ENCODE measurements at regions not wholly inside any gene's neighbourhood (a gene's known extent, or its start where the extent isn't known, plus 50 kb on each side); places are given as distances from the start of the nearest gene placed in this dataset.

DNA sequence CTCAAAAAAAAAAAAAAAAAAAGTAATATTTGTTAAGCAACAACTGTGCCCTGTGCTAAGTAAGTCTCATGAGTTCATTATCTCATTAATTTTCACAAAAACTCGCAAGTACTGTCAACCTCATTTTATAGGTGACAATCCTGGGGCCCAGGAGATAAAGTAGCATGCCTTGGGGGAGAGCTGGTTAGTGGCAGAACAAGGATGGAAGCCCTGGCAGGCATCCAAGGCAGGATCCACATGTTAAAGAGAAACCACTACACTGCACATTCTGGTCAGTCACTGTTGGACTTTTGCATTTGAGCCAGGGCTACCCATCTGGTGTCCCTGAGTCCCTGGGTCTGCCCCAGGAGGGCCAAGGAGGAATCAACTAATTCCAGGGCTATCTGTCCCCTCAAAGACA, 54.6 kb downstream of the ZFP36L2 start:
- peak; percentile 31 for DNase-seq

DNA sequence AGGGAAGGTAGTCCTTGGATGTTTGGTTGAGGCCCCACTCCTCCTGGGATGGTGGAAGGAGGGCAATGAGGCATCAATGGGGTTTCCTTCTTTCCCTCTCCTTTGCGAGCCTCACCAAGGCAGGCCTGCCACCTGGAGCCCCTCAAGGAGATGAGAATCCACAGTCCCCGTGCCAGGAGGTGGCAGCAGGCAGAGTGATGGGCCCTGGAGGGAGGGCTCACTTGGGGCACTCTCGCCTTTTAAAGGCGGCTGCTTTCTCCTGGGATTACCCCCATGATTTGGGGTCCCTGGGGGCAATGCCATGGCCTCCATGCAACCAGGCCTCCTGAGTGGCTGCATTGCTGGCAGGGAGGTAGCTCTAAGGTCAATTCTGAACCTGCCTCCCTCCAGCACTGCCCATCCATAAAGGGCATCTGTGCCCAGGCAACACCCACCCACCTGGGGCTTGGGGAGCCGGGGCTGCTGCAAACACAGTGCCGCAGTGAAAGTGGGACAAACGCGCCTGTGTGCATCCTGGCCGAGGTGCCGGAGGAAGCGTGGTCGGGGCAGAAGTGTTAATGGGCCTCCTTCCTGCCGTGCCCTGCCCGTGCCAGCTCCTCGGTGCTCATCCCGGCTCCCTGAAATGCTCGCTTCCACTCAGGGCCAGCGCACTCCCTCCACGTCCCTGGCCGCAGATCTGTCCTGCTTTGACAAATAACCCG, 55.9 kb downstream of the ZFP36L2 start:
- DNase-seq: no peak

DNA sequence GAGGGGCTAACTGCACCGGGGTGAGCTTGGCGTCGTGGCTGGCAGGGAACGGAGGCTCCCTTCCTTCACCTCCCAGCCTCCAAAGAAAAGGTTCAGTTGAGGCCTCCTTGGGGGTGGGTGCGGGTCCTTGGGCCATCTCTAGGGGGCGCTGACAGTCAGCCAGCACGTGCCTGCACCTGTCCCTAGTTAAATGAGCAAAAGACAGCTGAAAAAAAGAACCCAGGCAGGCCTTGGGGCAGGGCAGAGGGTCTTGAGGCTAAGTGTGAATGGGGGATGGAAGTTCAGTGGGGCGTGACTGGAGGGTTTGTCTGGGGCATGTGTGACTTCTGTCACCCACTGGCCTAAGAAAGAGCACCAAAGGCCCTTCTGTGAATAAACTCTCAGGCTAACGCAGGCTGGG, 56.4 kb downstream of the ZFP36L2 start:
- no peak for DNase-seq

DNA sequence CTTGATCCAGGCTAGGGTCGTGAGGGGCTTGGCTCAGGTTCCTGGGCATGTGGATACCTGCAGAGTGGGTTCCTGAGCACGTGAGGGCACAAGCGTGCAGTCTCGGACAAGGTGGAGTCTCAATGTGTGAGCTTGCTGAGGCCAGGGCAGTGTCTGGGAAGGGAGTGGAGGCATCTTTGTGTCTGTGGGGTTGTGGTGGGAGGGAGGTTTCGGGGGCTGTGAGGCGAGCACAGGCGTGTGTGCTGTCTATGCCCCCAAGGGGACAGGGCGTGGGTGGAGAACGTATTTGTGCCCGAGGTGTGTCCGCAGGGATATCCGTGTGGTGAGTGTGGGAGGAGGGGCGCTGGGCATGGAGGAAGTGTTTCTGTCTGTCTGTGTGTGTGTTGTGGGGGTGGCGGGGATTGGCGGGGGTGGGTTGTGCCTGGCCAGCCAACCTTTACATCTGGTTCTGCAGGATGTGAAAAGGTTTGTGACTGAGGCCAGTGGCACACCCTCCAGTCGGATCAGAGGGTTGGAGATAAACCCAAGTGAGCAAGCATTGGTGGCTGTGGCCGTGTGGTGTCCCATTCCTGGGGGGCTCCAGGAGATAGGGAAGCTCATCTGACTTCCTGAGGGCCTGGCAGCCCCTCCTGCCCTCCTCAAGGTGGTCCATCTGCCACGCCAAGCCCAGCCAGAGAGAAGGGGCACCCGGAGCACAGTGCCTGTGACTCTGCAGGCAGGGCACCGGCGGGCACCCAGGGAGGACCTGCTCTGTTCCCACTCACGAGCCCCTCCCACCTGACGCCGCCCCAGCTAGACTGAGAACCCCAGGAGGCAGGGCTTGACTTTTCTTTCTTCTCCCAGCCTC, 57.1 kb downstream of the ZFP36L2 start:
- DNase-seq: peak; percentile 61

DNA sequence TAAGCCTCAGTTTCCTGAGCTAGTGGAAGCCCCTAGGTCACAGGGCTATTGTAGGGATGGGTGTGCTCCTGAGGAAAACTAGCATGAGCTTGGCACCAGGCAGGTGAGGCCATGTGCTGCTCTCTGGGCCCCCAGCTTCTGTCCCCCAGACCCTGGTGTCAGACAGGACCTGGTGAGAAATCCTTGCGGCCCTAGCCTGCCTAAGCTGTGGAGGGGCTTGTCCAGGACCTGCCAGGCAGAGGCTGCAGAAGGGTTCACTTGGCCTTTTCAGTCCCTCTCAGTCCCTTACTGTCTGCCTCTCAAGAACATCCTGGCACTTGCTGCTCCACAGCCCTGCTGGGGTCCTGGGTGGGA, 58.4 kb downstream of the ZFP36L2 start:
- peak; percentile 47 for DNase-seq

DNA sequence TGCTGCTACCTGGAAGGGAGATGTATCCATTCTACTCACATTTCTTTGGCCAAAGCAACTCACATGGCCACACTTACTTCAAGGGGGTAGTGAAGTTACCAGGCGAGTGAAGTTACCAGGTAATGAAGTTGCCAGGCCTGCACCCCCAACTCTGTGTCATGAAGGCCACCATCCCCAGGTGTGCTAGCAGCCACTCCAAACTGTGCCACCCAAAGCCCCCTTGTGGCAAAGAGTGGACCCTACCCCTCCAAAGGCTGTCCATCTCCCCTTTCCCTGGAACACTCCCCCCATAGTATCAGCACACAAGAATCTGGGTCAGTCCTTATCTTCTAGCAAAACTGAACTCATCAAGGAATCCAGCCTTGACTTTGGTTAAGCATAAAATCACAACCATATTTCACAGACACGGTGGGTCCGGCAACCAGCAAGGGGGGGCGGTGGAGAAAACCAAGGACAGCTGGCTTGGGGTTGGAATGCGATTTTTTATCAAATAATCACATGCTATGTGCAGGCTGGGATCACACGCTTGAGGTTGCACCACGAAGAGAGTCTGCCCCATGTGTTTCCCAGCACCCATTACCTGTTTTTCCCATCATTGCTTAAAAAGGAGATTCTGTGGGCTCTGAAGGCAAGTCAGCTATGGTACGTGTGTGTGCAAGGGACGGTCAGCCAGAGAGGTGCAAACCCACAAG, 60.9 kb downstream of the ZFP36L2 start:
- DNase-seq: no peak

DNA sequence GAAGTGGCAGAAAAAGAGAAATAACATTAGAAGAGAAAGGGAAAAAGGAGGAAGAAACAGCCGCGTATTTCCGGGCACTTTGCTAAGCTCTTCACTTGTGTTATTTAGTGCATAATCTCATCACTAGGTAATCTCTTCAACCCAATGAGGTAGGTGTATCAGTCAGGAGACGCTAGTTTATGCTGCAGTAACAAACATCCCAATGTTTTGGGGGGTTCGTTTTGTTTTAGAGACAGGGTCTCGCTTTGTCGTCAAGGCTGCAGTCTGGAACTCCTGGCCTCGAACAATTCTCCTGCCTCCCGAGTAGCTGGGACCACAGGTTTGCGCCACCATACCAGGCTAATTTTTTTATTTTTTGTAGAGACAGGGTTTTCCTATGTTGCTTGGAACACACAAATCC, 61.7 kb downstream of the ZFP36L2 start:
- DNase-seq: no peak

DNA sequence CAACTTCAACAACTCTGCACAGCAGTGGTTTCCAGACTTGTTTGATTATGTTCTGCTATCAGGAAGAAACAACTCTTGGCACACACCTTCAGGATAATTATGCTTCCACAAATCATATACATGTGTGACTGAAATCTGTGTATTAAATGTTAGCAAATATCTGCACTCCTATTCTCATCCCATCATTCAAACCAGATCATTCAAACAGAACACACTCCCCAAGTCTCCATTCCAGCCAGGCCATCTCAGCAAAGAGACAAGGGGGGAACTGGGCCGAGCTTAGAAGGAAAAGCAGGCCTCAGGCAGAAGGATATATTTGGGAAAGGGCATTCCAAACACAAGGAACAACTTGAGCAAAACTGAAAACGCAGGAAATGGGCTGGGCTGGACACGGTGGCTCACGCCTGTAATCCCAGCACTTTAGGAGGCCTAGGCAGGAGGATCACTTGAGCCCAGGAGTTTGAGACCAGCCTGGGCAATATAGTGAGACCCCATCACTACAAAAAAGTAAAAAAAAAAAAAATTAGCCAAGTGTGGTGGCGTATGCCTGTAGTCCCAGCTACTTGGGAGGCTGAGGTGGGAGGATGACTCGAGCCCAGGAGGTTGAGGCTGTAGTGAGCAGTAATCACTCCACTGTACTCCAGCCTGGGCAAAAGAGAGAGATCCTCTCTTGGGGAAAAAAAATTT, 62.7 kb downstream of the ZFP36L2 start:
- DNase-seq: no peak

DNA sequence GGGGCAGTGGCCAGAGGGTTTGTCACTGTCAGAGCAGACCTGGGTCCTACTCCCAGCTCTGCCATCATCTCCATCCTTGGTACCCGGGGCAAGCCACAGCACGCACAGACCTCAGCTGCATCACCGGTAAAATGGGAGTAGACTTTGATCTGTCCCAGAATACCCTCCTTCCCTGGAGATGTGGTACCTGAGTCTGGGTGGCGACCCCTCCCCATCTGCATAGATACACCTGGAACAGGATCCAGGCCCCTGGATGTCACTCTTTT, 64.0 kb downstream of the ZFP36L2 start:
- no peak for DNase-seq

DNA sequence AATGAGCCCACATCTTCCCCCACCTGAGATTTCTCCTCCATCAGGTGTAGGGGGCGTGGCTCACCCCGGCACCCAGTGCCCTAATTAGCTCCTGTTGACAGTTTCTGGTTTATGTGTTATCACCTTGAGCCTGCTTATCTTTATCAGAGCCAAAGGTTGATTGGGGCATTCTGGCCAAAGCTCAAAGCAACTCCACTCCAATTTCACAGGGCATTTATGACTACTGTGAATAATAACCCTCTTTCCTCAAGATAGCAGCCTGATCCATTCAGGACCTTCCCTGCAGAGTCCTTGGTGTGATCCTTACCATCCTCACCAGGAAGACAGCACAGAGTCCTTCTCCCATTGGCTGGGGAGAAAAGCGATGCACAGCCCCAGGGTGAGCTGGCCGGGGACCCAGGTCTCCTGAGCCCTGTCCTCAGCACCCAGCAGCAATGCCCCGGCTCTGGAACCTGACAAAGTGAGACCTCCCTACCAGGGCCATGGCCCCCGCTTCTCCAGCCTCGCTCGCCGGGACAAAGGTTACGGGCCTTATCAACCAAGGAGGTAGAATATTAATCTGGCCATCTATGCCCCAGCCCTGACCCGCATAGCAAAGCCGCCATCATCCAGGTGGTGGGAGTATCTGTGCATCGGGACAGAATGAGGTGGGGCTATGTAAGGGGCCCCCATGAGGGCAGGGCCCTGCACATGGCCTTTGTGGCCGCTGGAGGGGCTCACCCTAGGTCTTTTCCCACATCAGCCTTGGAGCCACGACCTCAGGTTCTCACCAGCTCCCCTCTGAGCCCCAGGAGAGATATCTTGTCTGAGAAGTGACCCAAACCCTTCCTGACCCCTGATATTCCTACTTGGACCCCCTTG, 64.5 kb downstream of the ZFP36L2 start:
- no peak for DNase-seq

DNA sequence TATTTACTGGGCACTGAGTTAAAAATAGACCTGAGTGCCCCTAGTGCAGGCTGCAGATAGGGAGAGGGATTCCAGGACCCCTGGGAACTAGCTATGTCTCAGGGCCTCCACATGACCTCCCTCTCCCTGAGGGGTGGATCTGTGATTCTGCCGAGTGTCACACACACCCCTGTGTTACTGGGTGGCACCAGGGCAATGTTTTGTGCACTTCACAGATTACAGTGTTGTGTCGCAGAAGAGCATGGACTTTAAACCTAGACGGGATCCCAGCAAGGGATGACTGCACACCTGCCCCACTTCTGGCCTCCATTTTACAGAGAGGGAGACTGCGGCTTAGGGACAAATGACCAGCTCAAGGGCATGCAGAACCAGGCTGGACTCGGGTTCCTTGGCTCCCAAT, 65.6 kb downstream of the ZFP36L2 start:
- no peak for DNase-seq

DNA sequence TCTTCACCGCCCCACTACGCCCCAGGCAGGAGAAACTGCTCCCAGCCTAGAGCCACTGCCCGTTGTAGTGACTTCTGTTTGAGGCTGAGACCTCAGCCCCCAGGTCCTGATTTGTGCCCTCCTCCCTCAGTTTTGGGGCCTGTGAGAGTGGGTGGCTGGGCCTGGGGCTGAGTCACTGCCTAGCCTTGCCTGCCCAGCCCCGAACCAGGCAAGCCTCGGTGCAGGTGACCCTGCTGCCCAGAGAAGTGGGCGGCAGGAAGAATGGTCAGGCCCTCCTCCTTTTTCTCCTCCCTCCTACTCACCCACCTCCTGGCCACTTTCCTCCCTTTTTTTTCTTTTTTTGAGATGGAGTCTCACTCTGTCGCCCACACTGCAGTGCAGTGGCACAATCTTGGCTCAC, 66.6 kb downstream of the ZFP36L2 start:
- DNase-seq: no peak

DNA sequence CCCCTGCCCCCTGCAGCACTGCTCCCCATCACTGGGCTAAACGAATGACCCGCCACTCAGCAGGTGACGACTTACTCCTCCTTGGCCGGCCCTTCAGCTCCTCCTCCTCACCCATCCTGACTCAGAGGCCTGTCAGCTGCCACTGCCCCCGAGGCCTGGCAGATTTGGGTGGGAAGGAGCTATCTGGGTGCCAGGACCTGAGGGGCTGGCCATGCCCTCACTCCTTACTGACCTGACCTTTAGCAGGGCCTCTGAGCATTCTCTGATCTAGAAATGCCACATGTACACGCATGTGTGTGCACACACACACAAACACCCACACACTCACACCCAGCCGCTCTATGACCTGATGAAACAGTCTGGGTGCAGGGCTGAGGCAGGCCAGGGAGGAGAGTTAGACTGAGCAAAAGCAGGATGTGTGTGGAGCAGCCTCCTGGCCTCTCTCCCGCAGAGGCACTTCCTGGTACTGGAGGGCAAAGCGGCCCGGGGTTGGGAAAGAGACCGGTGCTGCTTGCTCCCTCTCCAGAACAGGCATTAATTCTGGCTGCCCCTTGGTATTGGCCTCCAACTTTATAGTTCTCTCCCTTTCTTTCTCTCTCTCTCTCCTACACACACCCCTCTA, 68.0 kb downstream of the ZFP36L2 start:
- DNase-seq: no peak

DNA sequence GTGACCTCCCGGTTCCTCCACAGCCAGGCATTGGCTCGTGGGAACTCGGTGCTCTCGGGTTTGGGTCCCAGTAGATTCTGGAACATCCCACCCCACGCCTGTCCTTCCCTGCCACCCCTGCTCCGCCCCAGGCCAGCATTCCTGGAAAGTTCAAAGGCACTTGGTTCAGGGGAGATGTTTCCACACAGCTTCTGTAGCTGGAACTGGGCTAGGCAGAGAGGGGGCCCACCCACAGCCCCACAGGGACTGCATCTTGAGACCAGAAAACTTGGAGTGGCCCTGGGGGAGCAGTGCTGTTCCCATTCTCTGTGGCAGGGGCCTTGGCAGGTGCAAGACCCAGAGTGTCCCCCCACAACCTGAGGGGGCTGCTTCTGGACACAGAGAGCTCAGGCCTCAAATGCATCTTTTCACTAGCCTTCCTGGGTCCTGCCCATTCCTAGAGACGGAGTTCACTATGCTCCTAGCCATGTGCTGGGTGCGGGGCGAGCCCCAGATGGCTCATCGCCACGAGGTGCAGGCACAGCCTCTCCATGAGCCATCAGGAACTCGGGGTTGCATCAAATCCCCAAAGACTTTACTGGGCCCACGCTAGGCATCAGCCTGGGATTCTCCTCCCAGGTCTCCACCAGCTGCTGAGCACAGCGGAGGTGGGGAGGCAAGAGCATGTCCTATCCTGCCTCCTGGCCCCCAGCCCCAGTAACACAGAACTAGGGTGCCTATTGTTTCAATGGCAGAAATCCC, 68.7 kb downstream of the ZFP36L2 start:
- DNase-seq: no peak

DNA sequence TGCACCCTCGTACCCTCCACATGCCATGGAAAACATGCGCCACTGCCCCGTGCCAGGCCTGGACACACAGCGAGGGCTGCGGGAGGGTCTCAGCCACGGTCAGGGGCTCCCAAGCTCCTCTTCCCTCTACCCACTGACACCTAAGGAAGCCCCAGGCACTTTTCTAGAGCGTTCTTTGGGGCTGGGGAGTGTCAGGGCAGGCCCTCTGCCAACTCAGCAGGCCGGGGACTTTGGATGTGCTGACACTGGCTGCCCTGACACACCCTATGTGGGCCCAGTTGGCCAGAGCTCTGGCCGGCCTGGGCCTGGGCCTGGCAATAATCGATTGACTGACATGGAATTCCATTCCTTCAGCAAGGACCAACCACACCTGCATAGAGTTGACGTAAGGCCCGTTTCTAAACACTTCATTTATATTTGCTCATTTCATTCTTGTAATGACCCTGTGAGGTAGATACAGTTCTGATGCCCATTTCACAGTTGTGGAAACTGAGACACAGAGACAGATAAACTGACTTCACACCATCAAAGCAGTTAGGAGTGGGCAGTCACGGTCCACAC, 70.5 kb downstream of the ZFP36L2 start:
- DNase-seq: no peak

DNA sequence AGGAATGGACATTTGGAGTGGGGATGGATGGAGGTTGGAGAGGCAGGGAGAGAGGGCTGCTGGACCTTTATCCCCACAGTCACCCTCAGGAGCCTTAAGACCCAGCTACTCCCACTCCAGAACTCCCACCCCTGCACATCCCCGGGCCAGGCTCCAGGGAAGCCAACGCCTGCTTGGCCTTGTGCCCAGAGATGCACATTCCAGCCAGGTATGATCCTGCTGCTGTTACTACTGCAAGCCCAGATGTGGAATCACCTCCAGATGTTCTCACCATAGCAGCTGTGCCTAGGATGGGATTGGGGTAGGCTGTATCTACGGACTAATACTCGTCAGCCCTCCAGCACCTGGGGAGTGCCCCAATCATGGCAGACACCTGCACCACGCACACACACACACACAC, 71.7 kb downstream of the ZFP36L2 start:
- no peak for DNase-seq

DNA sequence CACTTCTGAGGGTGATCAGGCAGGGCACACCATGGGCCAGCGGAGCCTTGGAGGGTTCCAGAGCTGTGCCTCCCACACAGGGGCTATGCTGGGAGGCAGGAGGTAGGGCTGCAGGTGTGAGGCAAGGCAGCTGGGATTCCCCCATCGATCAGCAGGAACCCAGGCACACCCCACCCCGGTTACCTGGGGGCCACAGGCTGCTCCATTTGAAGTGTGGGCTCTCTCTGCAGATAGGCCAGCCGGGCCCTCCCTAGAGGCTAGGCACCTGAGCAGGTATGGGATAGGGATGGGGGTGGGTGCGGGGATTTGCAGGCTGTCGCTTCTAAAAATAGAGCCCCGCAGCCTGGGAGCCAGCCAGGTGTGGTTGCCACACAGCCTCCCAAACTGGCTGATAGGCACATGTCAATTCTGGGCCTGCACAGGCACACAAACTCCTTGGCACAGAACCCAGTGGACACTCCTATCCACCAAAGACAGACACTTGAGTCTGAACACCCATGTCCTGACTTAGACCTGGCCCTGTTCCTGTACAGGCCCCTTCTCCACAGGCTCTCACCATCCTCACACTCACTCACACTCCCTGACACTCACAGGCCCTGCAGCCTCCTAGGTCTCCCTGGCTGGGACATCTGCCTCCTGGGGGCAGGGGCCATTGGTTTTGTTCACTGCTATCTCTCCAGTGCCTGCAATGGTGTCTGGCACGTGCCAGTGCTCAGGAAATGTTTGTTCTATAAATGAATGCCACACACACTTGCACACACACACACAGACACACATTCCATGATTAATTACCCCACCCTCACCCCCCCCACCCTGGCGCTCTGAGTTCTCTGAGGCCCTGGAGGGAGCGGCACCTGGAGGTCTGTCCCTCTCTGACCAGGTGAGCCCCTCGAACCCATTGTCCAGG, 73.4 kb downstream of the ZFP36L2 start:
- DNase-seq: no peak

DNA sequence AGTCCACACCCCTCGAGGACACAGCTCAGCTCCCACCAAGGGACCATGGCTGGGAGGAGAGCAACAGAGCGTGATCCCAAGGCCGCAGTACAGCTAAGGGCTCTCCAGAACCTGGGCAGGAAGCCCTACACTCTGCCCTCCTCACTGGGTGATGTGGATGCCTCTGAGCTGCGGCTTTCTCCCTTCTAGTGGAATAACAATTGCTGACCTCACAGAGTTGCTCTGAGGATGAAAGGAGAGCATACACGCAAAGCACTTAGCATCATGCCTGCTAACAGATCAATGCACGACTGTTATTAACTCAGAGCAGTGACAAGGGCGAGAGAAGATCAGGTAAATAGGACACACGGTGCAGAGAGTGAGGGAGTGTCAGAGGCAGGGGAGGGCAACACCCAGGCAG, 74.2 kb downstream of the ZFP36L2 start:
- no peak for DNase-seq

DNA sequence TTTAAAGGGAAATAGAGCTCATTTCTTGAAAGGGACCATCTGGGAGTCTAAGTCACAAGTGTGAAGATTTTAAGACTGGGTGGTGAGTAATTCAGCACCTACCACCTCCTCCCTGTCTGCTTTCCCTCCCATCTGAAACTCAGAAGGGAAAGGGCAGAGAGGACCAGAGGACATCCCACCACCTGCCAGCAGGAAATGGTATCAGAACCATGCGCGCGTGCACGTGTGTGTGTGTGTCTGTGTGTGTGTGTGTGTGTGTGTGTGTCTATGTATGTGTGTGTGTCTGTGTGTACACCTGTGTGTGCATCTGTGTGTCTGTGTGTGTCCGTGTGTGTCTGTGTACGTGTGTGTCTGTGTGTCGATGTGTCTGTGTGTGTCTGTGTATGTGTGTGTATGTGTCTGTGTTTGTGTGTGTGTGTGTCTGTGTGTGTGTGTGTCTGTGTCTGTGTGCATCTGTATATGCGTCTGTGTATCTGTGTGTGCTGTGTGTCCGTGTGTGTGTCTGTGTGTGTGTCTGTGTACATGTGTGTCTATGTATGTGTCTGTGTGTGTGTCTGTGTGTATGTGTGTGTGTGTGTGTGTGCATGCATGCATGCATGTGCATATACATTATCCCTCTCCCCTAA, 76.8 kb downstream of the ZFP36L2 start:
- peak; percentile 10 for DNase-seq

All from right kidney (tissue), 1 donor.